ENCODE measurements at regions not wholly inside any gene's neighbourhood (a gene's known extent, or its start where the extent isn't known, plus 50 kb on each side); places are given as distances from the start of the nearest gene placed in this dataset.

- no peak for TF ChIP-seq CTCF (IDR thresholded peaks at IDR 0.05)
- TF ChIP-seq POLR2A (IDR thresholded peaks at IDR 0.05) = no peak
Measured at GRCh38 chrX:94752434-94753169, 1078.6 kb downstream of the FAM133A start.
